Panc1 (cell line): ENCODE measurements at regions not wholly inside any gene's neighbourhood (a gene's known extent, or its start where the extent isn't known, plus 50 kb on each side); places are given as distances from the start of the nearest gene placed in this dataset.

Experiments
- ATAC-seq: fragments of 200-7000 bp; cut with Tn5 transposase; 2 replicates; pipeline ENCODE4 v1.9.1; 2020; ENCODE audit warnings: mild to moderate bottlenecking, moderate library complexity
- BruUV-seq: library from RNA; stranded (reverse); fragments of 400-500 nt; replicated peaks from 2 replicates; lab custom pipeline; 2021; lab: Mats Ljungman, UMichigan
- CTCF ChIA-PET: fragments of 300-600 bp; sonication (Branson Sonifier 250); formaldehyde crosslinking; loops from one replicate; lab custom pipeline; 2022; ENCODE audit warnings: antibody characterized with exemption; lab: Charles Lee
- POLR2A ChIA-PET: fragments of 300-600 bp; sonication (Branson Sonifier 250); formaldehyde crosslinking; loops from one replicate; lab custom pipeline; 2022; ENCODE audit warnings: antibody characterized with exemption; lab: Charles Lee
- DNase-seq: peaks from one replicate; pipeline ENCODE4 v3.0.0-alpha.2; 2010; ENCODE audit warnings: low read depth, low spot score
- H3K27ac ChIP-seq: 2 replicates; pipeline ENCODE4 v1.5.1; 2011; ENCODE audit warnings: mild to moderate bottlenecking, low read length, inconsistent platforms
- H3K27me3 ChIP-seq: fragments of 200-500 bp; sonication (Bioruptor generic); 2 replicates; pipeline ENCODE4 v1.6.0; 2014; ENCODE audit warnings: low read length, inconsistent platforms; ENCODE audit not compliant: control insufficient read depth, insufficient read depth
- H3K36me3 ChIP-seq: fragments of 200-500 bp; sonication (Bioruptor generic); 2 replicates; pipeline ENCODE4 v1.5.1; 2014; ENCODE audit warnings: inconsistent platforms, mild to moderate bottlenecking, low read length, moderate library complexity; ENCODE audit not compliant: control insufficient read depth, insufficient read depth
- H3K4me1 ChIP-seq: 2 replicates; pipeline ENCODE4 v1.5.1; 2011; ENCODE audit warnings: inconsistent platforms, mild to moderate bottlenecking, low read length, moderate library complexity; ENCODE audit not compliant: control insufficient read depth, insufficient read depth
- H3K4me3 ChIP-seq, 2 experiments: 2 replicates each; pipeline ENCODE4 v1.5.1; 2011 to 2012; ENCODE audit warnings: low read depth in 2 of 2, low read length in 2 of 2, mild to moderate bottlenecking in 2 of 2, inconsistent platforms in 1 of 2, moderate library complexity in 1 of 2
- H3K9me3 ChIP-seq: fragments of 200-500 bp; sonication (Bioruptor generic); 2 replicates; pipeline ENCODE4 v1.5.1; 2014; ENCODE audit warnings: low read depth, mild to moderate bottlenecking, inconsistent platforms, low read length, moderate library complexity; ENCODE audit not compliant: control insufficient read depth, insufficient read depth
- POLR2AphosphoS5 ChIP-seq: IDR thresholded peaks from 2 replicates; pipeline ENCODE4 v1.6.1; 2012; ENCODE audit warnings: mild to moderate bottlenecking, low read depth, low read length, moderate library complexity
- SIN3A ChIP-seq: IDR thresholded peaks from 2 replicates; pipeline ENCODE4 v1.6.1; 2012; ENCODE audit warnings: low read depth, mild to moderate bottlenecking, low read length, moderate library complexity, borderline replicate concordance; ENCODE audit not compliant: insufficient read depth
- TCF7L2 ChIP-seq: IDR thresholded peaks from 2 replicates; pipeline ENCODE4 v1.6.1; 2011; ENCODE audit warnings: mild to moderate bottlenecking, low read depth, low read length, inconsistent platforms
- in situ Hi-C: cut with HindIII; loops from 2 replicates; pipeline ENCODE4 v1.10.0; 2016; ENCODE audit warnings: low sequenced_read_pairs, low pct_unique_long_range_greater_than_20kb
- intact Hi-C: fragments of 100-400 bp; cut with micrococcal nuclease; formaldehyde crosslinking; loops from one replicate; pipeline ENCODE4 v1.10.0; 2022; ENCODE audit not compliant: unreplicated experiment
- TF ChIP-seq, protein P1 (sequence below): fragments of 450-650 bp; IDR thresholded peaks from 2 replicates; pipeline ENCODE4 v1.5.1; 2017; ENCODE audit warnings: mild to moderate bottlenecking
- TF ChIP-seq, protein P2 (sequence below), 2 experiments: IDR thresholded peaks; 2 replicates each; pipeline ENCODE4 v1.6.1; 2011 to 2012; ENCODE audit warnings: low read depth in 2 of 2, control low read depth in 1 of 2, low read length in 1 of 2, mild to moderate bottlenecking in 1 of 2, moderate library complexity in 1 of 2; ENCODE audit not compliant: insufficient read depth in 1 of 2

DNA sequence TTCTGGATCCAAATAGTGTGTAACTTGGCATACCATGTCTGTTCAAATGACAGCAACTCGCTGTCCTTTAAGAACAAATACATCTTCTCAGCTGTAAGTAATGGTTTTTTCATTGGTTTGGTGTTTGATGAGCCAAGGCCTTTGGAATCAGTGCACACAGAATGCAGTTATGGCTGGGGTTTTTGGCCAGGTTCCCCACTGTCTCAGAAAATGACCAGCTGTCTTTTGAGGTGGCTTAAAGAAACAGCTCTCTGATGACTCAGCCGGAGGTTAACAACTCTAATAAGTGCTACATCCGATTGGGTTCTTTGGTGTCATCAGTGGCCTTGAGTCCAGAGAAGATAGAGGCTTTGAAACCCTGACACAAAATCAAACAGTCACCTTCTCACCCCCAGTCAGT lies 688.4 kb downstream of the REEP3 start:
- intact Hi-C loops = no loop called here
- DNase-seq = no peak
- H3K4me1 ChIP-seq = no peaks in the 10 kb centered on the region

DNA sequence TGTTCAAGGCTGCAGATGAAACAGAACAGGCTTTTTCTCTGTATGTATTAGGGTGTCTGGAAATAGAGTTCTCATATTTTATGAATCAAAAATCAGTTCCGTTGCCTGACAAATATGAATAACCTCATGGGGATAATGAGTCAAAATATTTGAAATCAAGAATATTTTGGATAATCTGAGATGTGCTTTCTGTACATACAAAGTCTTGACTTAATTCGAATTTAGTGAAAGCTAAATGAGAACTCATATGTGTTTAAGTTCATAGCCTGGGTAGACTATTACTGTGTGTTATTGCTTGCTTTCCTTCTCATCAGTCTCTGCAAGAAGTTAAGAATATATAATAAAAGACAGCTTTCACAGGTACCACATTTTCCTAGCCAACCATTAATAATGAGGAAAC lies 689.0 kb downstream of the REEP3 start:
- TF ChIP-seq POLR2AphosphoS5 = no peak
- TF ChIP-seq TCF7L2 = no peak
- in situ Hi-C loops (no loop called here), intact Hi-C loops (no loop called here)
- Histone ChIP-seq H3K27ac (no peak overlapping the region), H3K27me3 (no peaks in the 10 kb centered on the region), H3K4me3 (no peak overlapping the region), H3K4me1 (no peaks in the 10 kb centered on the region), H3K9me3 (peaks cover 14% of the 10 kb centered on the region), H3K36me3 (no peaks in the 10 kb centered on the region)
- no peak for DNase-seq
- no peak for ATAC-seq
- POLR2A ChIA-PET = no interaction called here
- CTCF ChIA-PET = no interaction called here
- no TSS peak for BruUV-seq

More for the DNA sequence above, 688.4 kb downstream of the REEP3 start:
- H3K27me3 ChIP-seq = no peaks in the 10 kb centered on the region
- ATAC-seq = no peak
- ChIA-PET CTCF (no interaction called here), POLR2A (no interaction called here)
- H3K36me3 ChIP-seq = no peaks in the 10 kb centered on the region
- TF ChIP-seq, protein P1, sequence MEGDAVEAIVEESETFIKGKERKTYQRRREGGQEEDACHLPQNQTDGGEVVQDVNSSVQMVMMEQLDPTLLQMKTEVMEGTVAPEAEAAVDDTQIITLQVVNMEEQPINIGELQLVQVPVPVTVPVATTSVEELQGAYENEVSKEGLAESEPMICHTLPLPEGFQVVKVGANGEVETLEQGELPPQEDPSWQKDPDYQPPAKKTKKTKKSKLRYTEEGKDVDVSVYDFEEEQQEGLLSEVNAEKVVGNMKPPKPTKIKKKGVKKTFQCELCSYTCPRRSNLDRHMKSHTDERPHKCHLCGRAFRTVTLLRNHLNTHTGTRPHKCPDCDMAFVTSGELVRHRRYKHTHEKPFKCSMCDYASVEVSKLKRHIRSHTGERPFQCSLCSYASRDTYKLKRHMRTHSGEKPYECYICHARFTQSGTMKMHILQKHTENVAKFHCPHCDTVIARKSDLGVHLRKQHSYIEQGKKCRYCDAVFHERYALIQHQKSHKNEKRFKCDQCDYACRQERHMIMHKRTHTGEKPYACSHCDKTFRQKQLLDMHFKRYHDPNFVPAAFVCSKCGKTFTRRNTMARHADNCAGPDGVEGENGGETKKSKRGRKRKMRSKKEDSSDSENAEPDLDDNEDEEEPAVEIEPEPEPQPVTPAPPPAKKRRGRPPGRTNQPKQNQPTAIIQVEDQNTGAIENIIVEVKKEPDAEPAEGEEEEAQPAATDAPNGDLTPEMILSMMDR = no peak
- TF ChIP-seq, protein P2, sequence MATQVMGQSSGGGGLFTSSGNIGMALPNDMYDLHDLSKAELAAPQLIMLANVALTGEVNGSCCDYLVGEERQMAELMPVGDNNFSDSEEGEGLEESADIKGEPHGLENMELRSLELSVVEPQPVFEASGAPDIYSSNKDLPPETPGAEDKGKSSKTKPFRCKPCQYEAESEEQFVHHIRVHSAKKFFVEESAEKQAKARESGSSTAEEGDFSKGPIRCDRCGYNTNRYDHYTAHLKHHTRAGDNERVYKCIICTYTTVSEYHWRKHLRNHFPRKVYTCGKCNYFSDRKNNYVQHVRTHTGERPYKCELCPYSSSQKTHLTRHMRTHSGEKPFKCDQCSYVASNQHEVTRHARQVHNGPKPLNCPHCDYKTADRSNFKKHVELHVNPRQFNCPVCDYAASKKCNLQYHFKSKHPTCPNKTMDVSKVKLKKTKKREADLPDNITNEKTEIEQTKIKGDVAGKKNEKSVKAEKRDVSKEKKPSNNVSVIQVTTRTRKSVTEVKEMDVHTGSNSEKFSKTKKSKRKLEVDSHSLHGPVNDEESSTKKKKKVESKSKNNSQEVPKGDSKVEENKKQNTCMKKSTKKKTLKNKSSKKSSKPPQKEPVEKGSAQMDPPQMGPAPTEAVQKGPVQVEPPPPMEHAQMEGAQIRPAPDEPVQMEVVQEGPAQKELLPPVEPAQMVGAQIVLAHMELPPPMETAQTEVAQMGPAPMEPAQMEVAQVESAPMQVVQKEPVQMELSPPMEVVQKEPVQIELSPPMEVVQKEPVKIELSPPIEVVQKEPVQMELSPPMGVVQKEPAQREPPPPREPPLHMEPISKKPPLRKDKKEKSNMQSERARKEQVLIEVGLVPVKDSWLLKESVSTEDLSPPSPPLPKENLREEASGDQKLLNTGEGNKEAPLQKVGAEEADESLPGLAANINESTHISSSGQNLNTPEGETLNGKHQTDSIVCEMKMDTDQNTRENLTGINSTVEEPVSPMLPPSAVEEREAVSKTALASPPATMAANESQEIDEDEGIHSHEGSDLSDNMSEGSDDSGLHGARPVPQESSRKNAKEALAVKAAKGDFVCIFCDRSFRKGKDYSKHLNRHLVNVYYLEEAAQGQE (IDR thresholded peaks at IDR 0.05; ENCODE audit: insufficient read depth in 1 of 2, low read depth in 2 of 2, low read length in 1 of 2) = no peak
- TF ChIP-seq TCF7L2 (no peak), SIN3A (no peak), POLR2AphosphoS5 (no peak)
- H3K9me3 ChIP-seq = peaks cover 15% of the 10 kb centered on the region
- H3K4me3 ChIP-seq = no peak overlapping the region
- no TSS peak for BruUV-seq
- in situ Hi-C loops = no loop called here
- no peak overlapping the region for H3K27ac ChIP-seq

DNA sequence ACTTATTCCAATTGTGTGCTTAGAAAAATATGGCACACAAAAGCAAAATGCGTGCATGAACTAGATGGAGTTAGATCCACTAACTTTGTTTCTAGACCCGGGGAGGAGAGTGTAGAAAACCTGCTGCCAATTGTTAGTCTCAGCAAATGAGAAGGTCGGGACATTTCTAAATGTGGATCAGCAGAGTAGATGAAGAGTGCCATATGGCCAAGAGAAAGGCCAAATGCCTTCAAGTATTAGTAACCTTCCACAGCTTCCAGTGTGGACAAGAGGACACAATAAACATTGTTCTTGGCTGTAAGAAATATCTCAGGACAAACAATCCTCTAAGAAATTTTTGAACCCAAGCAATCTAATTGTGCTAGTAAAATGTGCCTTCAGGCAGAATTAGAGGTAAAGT lies 690.3 kb downstream of the REEP3 start:
- ChIA-PET CTCF (no interaction called here), POLR2A (no interaction called here)
- H3K27ac ChIP-seq = no peak overlapping the region
- ATAC-seq (no peak), DNase-seq (no peak)
- intact Hi-C loops (no loop called here), in situ Hi-C loops (no loop called here)
- H3K4me3 ChIP-seq = no peak overlapping the region
- H3K36me3 ChIP-seq = no peaks in the 10 kb centered on the region
- no peaks in the 10 kb centered on the region for H3K27me3 ChIP-seq
- H3K9me3 ChIP-seq = peaks cover 12% of the 10 kb centered on the region
- no peaks in the 10 kb centered on the region for H3K4me1 ChIP-seq
- TF ChIP-seq, protein P1 = no peak
- TF ChIP-seq SIN3A (no peak), POLR2AphosphoS5 (no peak), TCF7L2 (no peak)
- TF ChIP-seq, protein P2 (IDR thresholded peaks at IDR 0.05; ENCODE audit: insufficient read depth in 1 of 2, low read depth in 2 of 2, low read length in 1 of 2) = no peak
- BruUV-seq = no TSS peak
